ENCODE measurements at regions not wholly inside any gene's neighbourhood (a gene's known extent, or its start where the extent isn't known, plus 50 kb on each side); places are given as distances from the start of the nearest gene placed in this dataset.

- no peak for DNase-seq
Measured at GRCh38 chr7:42617071-42617765, 294.7 kb downstream of the C7orf25 start.

DNA sequence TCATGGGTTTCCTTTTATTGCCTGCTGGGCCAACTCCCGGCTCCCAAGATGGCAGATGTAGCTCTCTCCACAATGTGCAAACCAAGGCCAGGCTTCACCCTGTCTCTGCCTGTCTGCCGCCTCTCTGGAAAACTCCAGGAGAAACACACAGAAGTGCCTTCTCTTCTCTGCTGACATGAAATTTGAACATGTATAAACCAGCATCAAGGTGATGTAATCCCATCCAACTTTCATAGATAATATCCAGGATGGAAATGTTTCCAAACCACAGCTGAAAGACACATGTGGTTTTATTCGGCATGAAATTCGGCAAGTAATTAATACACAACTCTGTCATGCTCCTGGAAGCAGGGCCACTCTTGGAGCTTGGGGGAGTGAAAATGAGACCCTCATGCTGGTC is 297.2 kb downstream of the C7orf25 start:
- no peak for DNase-seq

DNA sequence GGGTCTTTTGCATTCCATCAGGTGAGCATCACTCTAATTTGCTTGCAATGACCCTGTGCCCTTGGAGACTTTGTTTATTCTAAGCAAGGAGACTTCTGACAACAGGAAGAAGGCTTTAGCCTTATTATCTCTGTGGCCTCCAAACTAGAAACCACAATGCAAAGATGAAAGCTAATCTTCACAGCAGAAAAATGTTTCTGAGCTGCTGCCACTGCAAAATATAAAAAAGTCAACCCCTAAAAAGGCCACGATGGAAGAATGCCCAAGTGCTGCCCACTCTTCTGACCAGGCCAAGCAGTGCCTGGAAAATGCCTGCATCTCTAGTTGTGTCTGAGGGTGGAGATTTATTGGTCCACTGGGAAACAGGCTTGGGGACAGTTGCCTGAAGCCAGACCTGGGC is 299.9 kb downstream of the C7orf25 start:
- no peak for DNase-seq

DNA sequence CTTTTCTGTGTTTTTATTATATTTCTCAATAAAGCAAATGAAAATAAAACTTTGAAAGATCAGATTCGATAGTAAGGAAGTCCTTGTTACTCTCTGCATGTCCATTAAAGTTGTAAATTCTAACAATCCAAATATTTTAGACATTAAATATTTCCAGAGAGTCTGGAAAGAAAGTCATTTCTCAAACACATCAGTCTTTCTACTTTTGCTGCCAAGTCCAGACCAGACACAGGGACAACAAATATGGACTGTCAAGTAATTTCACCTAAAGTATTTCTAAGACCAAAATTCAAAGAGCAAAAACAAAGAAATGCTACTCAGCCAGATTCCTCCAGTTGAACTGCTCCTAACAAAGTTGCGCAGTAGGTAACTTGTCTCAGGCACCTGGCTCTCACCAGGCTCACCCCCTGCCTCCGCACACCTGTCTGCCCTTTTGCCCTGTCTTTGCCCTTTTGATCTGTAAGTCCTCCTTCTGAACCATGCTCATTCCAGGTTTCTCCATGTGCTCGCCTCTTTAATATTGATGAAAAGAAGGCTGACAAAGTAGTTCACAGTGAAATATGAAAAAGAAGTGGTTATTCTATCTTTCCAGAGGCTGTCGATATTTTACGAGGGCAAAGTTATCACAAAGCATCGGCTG is 300.5 kb downstream of the C7orf25 start:
- no peak for DNase-seq

GRCh38 chr7:42606193-42606905 is 305.5 kb downstream of the C7orf25 start:
- DNase-seq: no peak

GRCh38 chr7:42605406-42606192 is 306.3 kb downstream of the C7orf25 start:
- DNase-seq: no peak

DNA sequence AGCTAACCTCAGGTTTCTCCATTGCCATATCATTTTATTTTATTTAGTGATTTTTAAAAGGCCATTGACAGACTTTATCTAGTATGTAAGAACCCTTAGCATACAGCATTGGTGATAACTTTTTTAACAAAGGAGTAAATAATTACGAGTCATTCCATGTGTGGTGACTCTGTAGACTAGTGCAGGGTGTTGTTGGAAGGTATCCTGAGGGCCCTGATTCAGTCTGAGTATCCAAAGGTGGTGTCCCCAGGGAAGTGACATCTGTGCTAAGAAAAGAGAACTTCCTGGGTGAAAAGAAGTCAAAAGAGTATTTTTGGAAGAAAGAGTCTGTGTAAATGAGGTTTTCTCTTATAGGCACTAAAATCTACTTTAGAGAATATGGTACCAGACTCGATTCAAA is 308.4 kb downstream of the C7orf25 start:
- no peak for DNase-seq

DNA sequence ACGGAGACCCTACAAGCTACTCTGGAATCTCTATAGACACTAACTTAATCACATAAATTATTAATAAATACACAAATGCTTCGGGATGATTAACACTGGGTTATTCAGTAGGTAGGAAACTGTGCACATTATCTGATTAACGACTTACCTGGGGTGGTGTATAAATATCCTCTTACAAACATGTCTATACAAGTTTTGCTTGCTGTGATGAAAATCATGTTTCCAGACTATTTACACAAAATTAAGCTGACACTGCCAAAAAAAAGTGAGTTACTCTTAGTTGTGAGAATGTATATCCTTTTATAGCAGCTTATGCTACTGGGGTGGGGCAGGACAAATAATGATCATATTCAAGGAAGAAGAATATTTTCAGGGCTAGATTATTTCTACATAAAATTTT is 314.6 kb downstream of the C7orf25 start:
- no peak for DNase-seq

DNA sequence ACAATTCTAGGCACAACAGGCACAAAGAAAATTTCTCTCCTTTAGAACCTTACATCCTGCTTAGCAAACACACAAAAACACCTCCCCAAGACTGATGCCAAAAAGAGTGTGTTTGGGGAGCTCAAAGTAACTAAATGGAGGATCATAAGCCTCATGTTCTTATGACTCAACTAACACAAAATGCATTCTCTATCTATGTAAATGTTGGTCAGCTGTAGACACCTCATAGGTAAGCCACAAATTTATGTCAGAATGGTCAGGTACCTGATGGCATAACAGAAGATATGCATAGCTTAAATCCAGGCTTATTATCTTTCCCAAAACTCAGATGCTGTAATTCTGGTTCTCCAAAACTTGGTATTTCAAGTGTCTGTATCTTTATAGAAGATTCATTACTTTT is 315.1 kb downstream of the C7orf25 start:
- no peak for DNase-seq

DNA sequence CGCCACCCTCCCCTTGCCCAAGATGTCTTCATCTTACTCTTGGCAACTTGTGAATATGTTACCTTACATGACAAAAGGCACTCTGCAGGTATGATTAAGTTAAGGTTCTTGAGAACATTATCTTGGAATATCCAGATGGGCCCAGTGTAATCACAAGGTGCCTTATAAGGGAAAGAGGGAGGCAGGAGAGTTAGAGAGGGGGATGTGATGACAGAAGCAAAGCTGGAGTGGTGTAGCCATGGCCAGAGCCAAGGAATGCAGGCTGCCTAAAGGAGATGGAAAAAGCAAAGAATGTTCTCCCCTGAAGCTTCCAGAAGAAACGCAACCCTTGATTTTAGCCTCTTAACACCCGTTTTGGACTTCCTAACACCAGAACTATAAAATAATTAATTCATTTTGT is 318.0 kb downstream of the C7orf25 start:
- no peak for DNase-seq

DNA sequence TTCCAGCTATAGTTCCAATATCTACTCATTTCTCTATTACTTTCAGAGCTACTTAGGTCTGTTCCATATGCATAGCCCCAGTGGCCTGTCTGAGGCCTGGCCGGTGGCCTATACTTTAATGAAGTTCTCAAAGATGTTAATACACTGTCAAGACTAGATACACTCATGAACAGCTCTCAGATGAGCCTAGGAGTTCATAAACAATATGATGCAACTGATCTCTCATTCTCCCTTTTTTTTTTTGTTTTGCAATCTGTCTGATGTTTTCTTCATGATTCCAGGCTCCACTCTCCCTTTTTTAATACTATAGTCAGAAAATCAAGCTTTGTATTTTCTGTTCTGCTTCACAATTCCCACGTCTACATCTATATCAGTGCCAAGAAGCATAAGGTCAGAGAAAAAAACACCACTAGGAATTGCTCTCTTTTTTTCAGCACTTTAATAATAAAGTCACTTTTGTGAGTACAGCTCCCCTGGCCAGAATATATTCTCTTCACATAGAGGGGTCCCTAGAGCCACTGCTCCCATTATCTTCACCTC is 321.0 kb downstream of the C7orf25 start:
- DNase-seq: no peak

DNA sequence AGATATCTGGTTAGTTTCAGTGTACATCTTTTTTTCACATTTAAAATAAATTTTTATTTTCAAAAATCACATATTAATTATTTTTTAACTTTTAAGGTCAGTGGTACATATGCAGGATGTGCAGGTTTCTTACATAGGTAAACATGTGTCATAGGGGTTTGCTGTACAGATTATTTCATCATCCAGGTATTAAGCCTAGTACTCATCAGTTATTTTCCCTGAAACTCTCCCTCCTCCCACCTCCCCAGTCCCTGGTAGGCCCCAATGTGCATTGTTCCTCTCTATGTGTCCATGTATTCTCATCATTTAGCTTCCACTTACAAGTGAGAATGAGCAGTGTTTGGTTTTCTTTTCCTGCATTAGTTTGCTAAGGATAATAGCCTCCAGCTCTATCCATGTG is 323.0 kb downstream of the C7orf25 start:
- no peak for DNase-seq

DNA sequence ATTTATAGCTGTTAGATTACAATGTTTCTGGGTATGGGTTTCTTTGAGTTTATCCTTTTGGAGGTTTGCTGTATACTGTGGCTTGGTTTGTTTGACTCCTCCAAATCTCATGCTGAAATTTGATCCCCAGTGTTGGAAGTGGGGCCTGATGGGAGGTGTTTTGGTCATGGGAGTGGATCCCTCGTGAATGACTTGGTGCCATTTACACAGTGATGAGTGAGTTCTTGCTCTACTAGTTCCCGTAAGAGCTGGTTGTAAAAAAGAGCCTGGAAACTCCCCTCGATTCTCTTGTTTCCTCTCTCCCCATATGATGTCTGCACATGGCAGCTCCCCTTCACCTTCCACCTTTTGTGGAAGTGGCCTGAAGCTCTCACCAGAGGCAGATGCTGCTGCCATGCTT is 324.1 kb downstream of the C7orf25 start:
- DNase-seq: no peak

- no peak for DNase-seq
Measured at GRCh38 chr7:42580061-42580460, 331.8 kb downstream of the C7orf25 start.

GRCh38 chr7:42575171-42575570 is 336.7 kb downstream of the C7orf25 start:
- no peak for DNase-seq

- no peak for DNase-seq
Measured at GRCh38 chr7:42574685-42575084, 337.2 kb downstream of the C7orf25 start.

DNA sequence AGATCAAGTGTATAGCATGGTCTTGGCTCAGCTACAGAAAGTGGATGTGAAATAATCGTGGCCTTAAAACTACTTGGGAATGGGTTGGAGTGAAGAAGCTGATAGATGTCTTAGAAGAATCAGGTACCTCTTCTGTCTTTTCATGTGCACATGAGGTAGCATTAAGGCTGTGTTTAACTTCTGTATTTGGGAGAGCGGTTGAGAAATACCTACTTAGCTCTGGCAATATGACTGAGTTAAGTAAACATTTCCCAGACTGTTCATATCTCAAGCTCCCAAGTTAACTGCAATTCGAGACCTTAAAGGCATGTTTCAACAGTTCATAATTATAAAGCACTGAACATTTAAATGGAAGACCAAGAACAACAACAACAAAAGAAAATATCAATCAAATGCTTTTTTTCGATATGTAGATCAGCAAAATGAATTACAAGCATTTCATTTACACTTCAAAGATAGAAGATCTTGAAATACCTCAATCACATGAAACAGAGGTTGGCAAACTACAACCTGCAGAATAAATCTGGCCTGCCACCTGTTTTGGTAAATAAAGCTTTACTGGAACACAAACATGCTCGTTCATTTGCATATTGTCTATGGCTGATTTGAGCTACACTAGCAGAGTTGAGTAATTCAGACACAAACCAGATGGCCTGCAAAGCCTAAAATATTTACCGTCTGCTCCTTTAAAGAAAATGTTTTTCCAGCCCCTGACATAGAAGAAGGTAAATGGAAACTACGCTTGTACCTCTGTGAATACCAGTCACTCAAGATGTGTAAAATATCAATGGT is 337.1 kb upstream of the GLI3 start:
- no peak for DNase-seq

GRCh38 chr7:42572561-42572960 is 335.6 kb upstream of the GLI3 start:
- DNase-seq: no peak

DNA sequence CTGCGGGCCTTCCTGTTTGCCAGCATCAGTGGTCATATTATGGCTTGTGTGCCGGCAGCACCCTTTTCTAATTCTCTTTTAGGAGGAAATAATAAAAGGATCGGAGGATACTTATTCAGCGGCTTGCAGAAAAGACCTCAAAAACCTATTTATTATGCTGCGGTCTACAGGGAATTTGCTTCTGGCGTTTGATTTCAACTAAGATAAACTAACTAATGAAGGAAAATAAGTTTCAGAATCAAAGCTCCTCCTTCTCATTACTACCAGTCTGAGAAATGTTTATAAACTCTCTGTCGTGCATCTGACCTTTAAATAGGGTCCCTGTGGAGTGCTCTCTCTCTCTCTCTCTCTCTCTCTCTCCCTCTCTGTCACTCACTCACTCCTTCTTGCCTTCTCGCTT is 335.0 kb upstream of the GLI3 start:
- no peak for DNase-seq

GRCh38 chr7:42570944-42571343 is 333.9 kb upstream of the GLI3 start:
- DNase-seq: no peak

GRCh38 chr7:42567051-42567450 is 330.0 kb upstream of the GLI3 start:
- DNase-seq: no peak

- DNase-seq: no peak
Measured at GRCh38 chr7:42561797-42562196, 324.8 kb upstream of the GLI3 start.

Data from activated CD4-positive, alpha-beta T cell treated with anti-CD3 and anti-CD28 coated beads, Interleukin-2, amount 50 U/mL, for 48 hours (primary cell).